Rectal smooth muscle tissue (tissue), 1 donor: ENCODE measurements at regions not wholly inside any gene's neighbourhood (a gene's known extent, or its start where the extent isn't known, plus 50 kb on each side); places are given as distances from the start of the nearest gene placed in this dataset.

ENCODE experiments used
- H3K27ac ChIP-seq: one replicate; pipeline ENCODE4 v1.7.0; 2013; ENCODE audit warnings: low read depth, low read length, inconsistent platforms
- H3K27me3 ChIP-seq: one replicate; pipeline ENCODE4 v1.7.0; 2013; ENCODE audit warnings: low read length; ENCODE audit not compliant: control insufficient read depth, insufficient read depth
- H3K36me3 ChIP-seq: one replicate; pipeline ENCODE4 v1.7.0; 2013; ENCODE audit warnings: low read length; ENCODE audit not compliant: control insufficient read depth, insufficient read depth
- H3K4me1 ChIP-seq: one replicate; pipeline ENCODE4 v1.7.0; 2013; ENCODE audit warnings: low read length; ENCODE audit not compliant: control insufficient read depth, insufficient read depth
- H3K4me3 ChIP-seq: one replicate; pipeline ENCODE4 v1.7.0; 2013; ENCODE audit warnings: low read length
- H3K9ac ChIP-seq: one replicate; pipeline ENCODE4 v1.7.0; 2013; ENCODE audit warnings: low read length

- Histone ChIP-seq H3K4me1 (no peaks in the 10 kb centered on the region), H3K27me3 (no peaks in the 10 kb centered on the region), H3K9ac (no peak overlapping the region), H3K36me3 (no peaks in the 10 kb centered on the region), H3K27ac (no peak overlapping the region), H3K4me3 (no peak overlapping the region)
Measured at GRCh38 chr6:6909111-6909510, 198.7 kb upstream of the RREB1 start.

GRCh38 chr6:6910734-6911295, 196.9 kb upstream of the RREB1 start:
- no peaks in the 10 kb centered on the region for H3K27me3 ChIP-seq
- H3K27ac ChIP-seq = no peak overlapping the region
- no peak overlapping the region for H3K9ac ChIP-seq
- H3K4me3 ChIP-seq = no peak overlapping the region
- H3K4me1 ChIP-seq = no peaks in the 10 kb centered on the region
- H3K36me3 ChIP-seq = no peaks in the 10 kb centered on the region

GRCh38 chr6:6911391-6911790, 196.4 kb upstream of the RREB1 start:
- no peak overlapping the region for H3K9ac ChIP-seq
- peaks cover 3% of the 10 kb centered on the region for H3K4me1 ChIP-seq
- no peak overlapping the region for H3K27ac ChIP-seq
- no peaks in the 10 kb centered on the region for H3K36me3 ChIP-seq
- no peaks in the 10 kb centered on the region for H3K27me3 ChIP-seq
- no peak overlapping the region for H3K4me3 ChIP-seq

- H3K27ac ChIP-seq = no peak overlapping the region
- peaks cover 4% of the 10 kb centered on the region for H3K4me1 ChIP-seq
- H3K9ac ChIP-seq = no peak overlapping the region
- H3K27me3 ChIP-seq = no peaks in the 10 kb centered on the region
- H3K4me3 ChIP-seq = no peak overlapping the region
- H3K36me3 ChIP-seq = no peaks in the 10 kb centered on the region
Measured at GRCh38 chr6:6912817-6913744, 194.7 kb upstream of the RREB1 start.

GRCh38 chr6:6915219-6915618, 192.5 kb upstream of the RREB1 start:
- Histone ChIP-seq H3K27ac (peak overlapping the region; percentile 68), H3K9ac (no peak overlapping the region), H3K4me3 (peak overlapping the region; percentile 51), H3K36me3 (no peaks in the 10 kb centered on the region), H3K4me1 (peaks cover 4% of the 10 kb centered on the region), H3K27me3 (no peaks in the 10 kb centered on the region)

GRCh38 chr6:6915813-6916547, 191.8 kb upstream of the RREB1 start:
- Histone ChIP-seq H3K9ac (no peak overlapping the region), H3K36me3 (no peaks in the 10 kb centered on the region), H3K4me3 (peak overlapping the region; percentile 51), H3K4me1 (peaks cover 4% of the 10 kb centered on the region), H3K27me3 (no peaks in the 10 kb centered on the region), H3K27ac (peak overlapping the region; percentile 68)

- Histone ChIP-seq H3K27ac (peak overlapping the region; percentile 40), H3K9ac (no peak overlapping the region)
Measured at GRCh38 chr6:6916598-6916997, 191.2 kb upstream of the RREB1 start.

GRCh38 chr6:6918216-6918983, 189.4 kb upstream of the RREB1 start:
- H3K4me1 ChIP-seq = peaks cover 4% of the 10 kb centered on the region
- H3K27ac ChIP-seq = no peak overlapping the region
- H3K4me3 ChIP-seq = no peak overlapping the region

More at GRCh38 chr6:6916598-6916997, 191.2 kb upstream of the RREB1 start:
- peaks cover 4% of the 10 kb centered on the region for H3K4me1 ChIP-seq
- no peaks in the 10 kb centered on the region for H3K27me3 ChIP-seq
- no peak overlapping the region for H3K4me3 ChIP-seq
- H3K36me3 ChIP-seq = no peaks in the 10 kb centered on the region

GRCh38 chr6:6919173-6919572, 188.6 kb upstream of the RREB1 start:
- H3K4me3 ChIP-seq = no peak overlapping the region
- H3K9ac ChIP-seq = no peak overlapping the region
- no peaks in the 10 kb centered on the region for H3K27me3 ChIP-seq
- no peaks in the 10 kb centered on the region for H3K36me3 ChIP-seq
- H3K4me1 ChIP-seq = peaks cover 4% of the 10 kb centered on the region
- H3K27ac ChIP-seq = no peak overlapping the region

More at GRCh38 chr6:6918216-6918983, 189.4 kb upstream of the RREB1 start:
- Histone ChIP-seq H3K27me3 (no peaks in the 10 kb centered on the region), H3K36me3 (no peaks in the 10 kb centered on the region), H3K9ac (no peak overlapping the region)

- Histone ChIP-seq H3K36me3 (no peaks in the 10 kb centered on the region), H3K9ac (no peak overlapping the region), H3K27ac (no peak overlapping the region), H3K4me3 (no peak overlapping the region), H3K4me1 (peaks cover 4% of the 10 kb centered on the region), H3K27me3 (no peaks in the 10 kb centered on the region)
Measured at GRCh38 chr6:6920114-6920986, 187.4 kb upstream of the RREB1 start.

- H3K9ac ChIP-seq = no peak overlapping the region
- no peak overlapping the region for H3K27ac ChIP-seq
- no peaks in the 10 kb centered on the region for H3K36me3 ChIP-seq
- H3K27me3 ChIP-seq = no peaks in the 10 kb centered on the region
- H3K4me3 ChIP-seq = no peak overlapping the region
- H3K4me1 ChIP-seq = peaks cover 4% of the 10 kb centered on the region
Measured at GRCh38 chr6:6920987-6921313, 186.8 kb upstream of the RREB1 start.
